ENCODE measurements at regions not wholly inside any gene's neighbourhood (a gene's known extent, or its start where the extent isn't known, plus 50 kb on each side); places are given as distances from the start of the nearest gene placed in this dataset.
"Not testable (repeated sequence)": the region's sequence is repeated elsewhere in the genome, so short reads cannot be mapped to it uniquely, and the experiment has no call there.

- not testable (repeated sequence) for TF ChIP-seq POLR2A (IDR thresholded peaks at IDR 0.05; ENCODE audit: low read depth, low read length); CTCF (conservative IDR thresholded peaks at IDR 0.05; ENCODE audit: low read depth, low read length); ELK1 (IDR thresholded peaks at IDR 0.05; ENCODE audit: borderline replicate concordance, low read depth, low read length); USF2 (IDR thresholded peaks at IDR 0.05; ENCODE audit: low read depth, low read length); RCOR1 (IDR thresholded peaks at IDR 0.05; ENCODE audit: insufficient replicate concordance, low read length); CHD1 (IDR thresholded peaks at IDR 0.05; ENCODE audit: low read depth, low read length); FOS (IDR thresholded peaks at IDR 0.05; ENCODE audit: low read depth, low read length); MXI1 (IDR thresholded peaks at IDR 0.05; ENCODE audit: borderline replicate concordance, low read depth, low read length); MAZ (IDR thresholded peaks at IDR 0.05; ENCODE audit: borderline replicate concordance, low read depth, low read length); RAD21 (IDR thresholded peaks at IDR 0.05; ENCODE audit: low read length); CEBPB (IDR thresholded peaks at IDR 0.05; ENCODE audit: low read depth, low read length); MAFK (IDR thresholded peaks at IDR 0.05; ENCODE audit: low read depth, low read length)
Measured at GRCh38 chr15:84157056-84157632, 78.4 kb upstream of the GOLGA6L4 start.
